ENCODE measurements at regions not wholly inside any gene's neighbourhood (a gene's known extent, or its start where the extent isn't known, plus 50 kb on each side); places are given as distances from the start of the nearest gene placed in this dataset.

GRCh38 chr17:73749337-73749823, 105.1 kb upstream of the SDK2 start:
- no peak overlapping the region for H3K27ac ChIP-seq
- no peaks in the 10 kb centered on the region for H3K9me3 ChIP-seq
- H3K27me3 ChIP-seq, result peaks cover 4% of the 10 kb centered on the region
- H3K4me1 ChIP-seq, result no peaks in the 10 kb centered on the region
- H3K4me3 ChIP-seq, result no peak overlapping the region
- intact Hi-C loops (cut with DNase I), result no loop called here
- DNase-seq (ENCODE audit: low spot score in 2 of 2), result no peak
- H3K36me3 ChIP-seq, result no peaks in the 10 kb centered on the region
- TF ChIP-seq, protein P1, sequence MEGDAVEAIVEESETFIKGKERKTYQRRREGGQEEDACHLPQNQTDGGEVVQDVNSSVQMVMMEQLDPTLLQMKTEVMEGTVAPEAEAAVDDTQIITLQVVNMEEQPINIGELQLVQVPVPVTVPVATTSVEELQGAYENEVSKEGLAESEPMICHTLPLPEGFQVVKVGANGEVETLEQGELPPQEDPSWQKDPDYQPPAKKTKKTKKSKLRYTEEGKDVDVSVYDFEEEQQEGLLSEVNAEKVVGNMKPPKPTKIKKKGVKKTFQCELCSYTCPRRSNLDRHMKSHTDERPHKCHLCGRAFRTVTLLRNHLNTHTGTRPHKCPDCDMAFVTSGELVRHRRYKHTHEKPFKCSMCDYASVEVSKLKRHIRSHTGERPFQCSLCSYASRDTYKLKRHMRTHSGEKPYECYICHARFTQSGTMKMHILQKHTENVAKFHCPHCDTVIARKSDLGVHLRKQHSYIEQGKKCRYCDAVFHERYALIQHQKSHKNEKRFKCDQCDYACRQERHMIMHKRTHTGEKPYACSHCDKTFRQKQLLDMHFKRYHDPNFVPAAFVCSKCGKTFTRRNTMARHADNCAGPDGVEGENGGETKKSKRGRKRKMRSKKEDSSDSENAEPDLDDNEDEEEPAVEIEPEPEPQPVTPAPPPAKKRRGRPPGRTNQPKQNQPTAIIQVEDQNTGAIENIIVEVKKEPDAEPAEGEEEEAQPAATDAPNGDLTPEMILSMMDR (IDR thresholded peaks at IDR 0.05), result no peak

DNA sequence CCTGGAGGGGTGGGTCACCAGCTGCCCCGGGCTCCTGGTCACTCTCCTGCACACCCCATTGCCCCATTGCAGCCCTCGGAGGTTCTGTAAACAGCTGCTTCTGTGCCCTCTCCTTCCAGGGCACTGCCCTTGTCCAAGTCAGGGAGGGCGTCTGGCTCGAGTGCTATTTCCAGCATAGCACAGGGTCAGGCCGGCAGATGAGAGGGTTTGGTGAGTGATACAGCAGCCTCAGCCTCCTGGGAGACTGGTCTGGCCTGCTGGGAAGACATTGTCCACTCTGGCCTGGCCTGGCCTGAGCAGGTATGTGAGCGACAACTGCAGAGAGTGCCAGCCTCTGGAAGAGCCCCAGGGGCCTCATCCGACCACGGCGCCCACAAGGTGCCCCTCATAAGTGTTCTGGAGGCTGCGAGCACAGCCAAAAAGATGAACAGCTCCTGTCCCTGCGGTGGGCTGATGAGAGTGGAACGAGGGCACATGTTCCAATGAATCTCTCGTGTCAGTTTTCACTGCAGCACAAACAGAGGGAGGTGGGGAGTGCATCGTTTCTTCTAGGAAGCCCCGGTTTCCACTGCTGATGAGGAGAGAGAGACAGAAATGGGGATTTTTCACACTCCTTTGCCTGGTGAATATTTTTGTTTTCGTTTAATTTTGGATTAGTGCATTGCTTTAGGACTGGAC, 105.8 kb upstream of the SDK2 start:
- Histone ChIP-seq H3K27ac (no peak overlapping the region), H3K9me3 (no peaks in the 10 kb centered on the region), H3K4me1 (no peaks in the 10 kb centered on the region), H3K27me3 (peaks cover 4% of the 10 kb centered on the region), H3K36me3 (no peaks in the 10 kb centered on the region), H3K4me3 (no peak overlapping the region)
- intact Hi-C loops (cut with DNase I), result no loop called here
- TF ChIP-seq, protein P1 (IDR thresholded peaks at IDR 0.05), result no peak
- no peak for DNase-seq (ENCODE audit: low spot score in 2 of 2)

DNA sequence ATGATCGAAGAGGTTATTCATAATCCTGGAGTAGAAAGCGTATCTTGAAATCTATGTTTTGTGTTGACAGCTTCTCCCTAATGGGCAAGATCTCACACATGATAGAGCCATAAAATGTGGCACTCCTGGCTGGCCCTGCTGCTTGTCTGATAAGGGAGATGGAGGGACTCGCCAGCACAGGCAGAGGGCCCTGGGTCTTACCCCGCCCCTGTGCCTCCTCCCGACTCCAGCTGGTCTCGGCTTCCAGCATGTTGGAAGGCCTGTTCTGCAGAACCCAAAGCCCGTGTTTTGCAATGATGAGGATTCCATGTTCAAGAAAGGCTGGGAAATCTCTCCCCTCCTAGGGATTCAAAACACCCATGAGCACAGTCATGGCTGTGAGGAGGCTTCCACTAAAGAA, 106.7 kb upstream of the SDK2 start:
- no peak for DNase-seq (ENCODE audit: low spot score in 2 of 2)
- Histone ChIP-seq H3K27me3 (no peaks in the 10 kb centered on the region), H3K27ac (no peak overlapping the region), H3K4me3 (no peak overlapping the region), H3K36me3 (no peaks in the 10 kb centered on the region), H3K9me3 (no peaks in the 10 kb centered on the region), H3K4me1 (no peaks in the 10 kb centered on the region)
- TF ChIP-seq, protein P1 (IDR thresholded peaks at IDR 0.05), result no peak
- intact Hi-C loops (cut with DNase I), result no loop called here

GRCh38 chr17:73753751-73754496, 109.7 kb upstream of the SDK2 start:
- H3K9me3 ChIP-seq, result no peaks in the 10 kb centered on the region
- no peak overlapping the region for H3K4me3 ChIP-seq
- TF ChIP-seq, protein P1 (IDR thresholded peaks at IDR 0.05), result no peak
- no peaks in the 10 kb centered on the region for H3K4me1 ChIP-seq
- DNase-seq (ENCODE audit: low spot score in 2 of 2), result no peak
- H3K27me3 ChIP-seq, result no peaks in the 10 kb centered on the region
- H3K27ac ChIP-seq, result no peak overlapping the region
- H3K36me3 ChIP-seq, result no peaks in the 10 kb centered on the region
- intact Hi-C loops (cut with DNase I), result no loop called here

DNA sequence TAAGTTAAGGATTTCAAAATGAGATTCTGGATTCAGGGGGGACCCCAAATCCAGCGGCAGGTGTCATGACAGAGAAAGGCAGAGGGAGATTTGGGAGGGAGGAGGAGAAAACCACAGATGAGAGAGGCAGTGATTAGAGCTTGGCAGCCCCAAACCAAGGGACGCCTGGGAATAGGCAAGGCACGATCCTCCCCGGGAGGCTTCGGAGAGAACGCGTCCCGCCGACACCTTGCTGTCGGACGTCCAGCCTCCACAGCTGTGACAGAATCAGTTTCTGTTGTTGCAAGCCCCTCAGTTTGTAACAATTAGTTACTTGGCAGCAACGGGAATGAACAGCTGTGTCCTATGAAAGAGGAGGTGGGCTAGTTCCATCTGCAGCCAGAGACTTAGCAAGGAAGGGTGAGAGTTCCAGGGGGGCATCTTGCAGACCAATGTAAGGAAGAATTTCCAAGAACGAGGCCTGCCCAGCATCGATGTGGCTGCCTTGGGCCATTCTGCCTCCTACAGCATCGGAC, 110.7 kb upstream of the SDK2 start:
- Histone ChIP-seq H3K36me3 (no peaks in the 10 kb centered on the region), H3K4me1 (no peaks in the 10 kb centered on the region), H3K27ac (no peak overlapping the region), H3K9me3 (no peaks in the 10 kb centered on the region), H3K27me3 (no peaks in the 10 kb centered on the region), H3K4me3 (no peak overlapping the region)
- intact Hi-C loops (cut with DNase I), result no loop called here
- no peak for DNase-seq (ENCODE audit: low spot score in 2 of 2)
- TF ChIP-seq, protein P1 (IDR thresholded peaks at IDR 0.05), result no peak
